Hepatocyte (in vitro differentiated cells): ENCODE measurements at regions not wholly inside any gene's neighbourhood (a gene's known extent, or its start where the extent isn't known, plus 50 kb on each side); places are given as distances from the start of the nearest gene placed in this dataset.

Experiments used
- DNase-seq: peaks from one replicate; pipeline ENCODE4 v3.0.0-alpha.2; 2016; ENCODE audit warnings: low spot score
- H2AFZ ChIP-seq: fragments of 200-600 bp; sonication (generic); 2 replicates; pipeline ENCODE4 v1.6.0; 2016; ENCODE audit warnings: antibody characterized with exemption, mild to moderate bottlenecking
- H3K27ac ChIP-seq: fragments of 200-600 bp; sonication (generic); 2 replicates; pipeline ENCODE4 v1.5.1; 2016; ENCODE audit warnings: mild to moderate bottlenecking
- H3K27me3 ChIP-seq: fragments of 200-600 bp; sonication (generic); 2 replicates; pipeline ENCODE4 v1.6.1; 2016
- H3K36me3 ChIP-seq: fragments of 200-600 bp; sonication (generic); replicated peaks from 2 replicates; pipeline ENCODE4 v1.5.1; 2016; ENCODE audit warnings: low read depth; ENCODE audit not compliant: insufficient read depth
- H3K4me1 ChIP-seq: fragments of 200-600 bp; sonication (generic); 2 replicates; pipeline ENCODE4 v1.5.1; 2016; ENCODE audit warnings: mild to moderate bottlenecking, moderate library complexity; ENCODE audit not compliant: insufficient read depth
- H3K4me2 ChIP-seq: fragments of 200-600 bp; sonication (generic); 2 replicates; pipeline ENCODE4 v1.6.0; 2016
- H3K4me3 ChIP-seq: fragments of 200-600 bp; sonication (generic); 2 replicates; pipeline ENCODE4 v1.5.1; 2016; ENCODE audit warnings: mild to moderate bottlenecking
- H3K79me2 ChIP-seq: fragments of 200-600 bp; sonication (generic); 2 replicates; pipeline ENCODE4 v1.6.0; 2017; ENCODE audit warnings: mild to moderate bottlenecking
- H3K9me2 ChIP-seq: fragments of 200-600 bp; sonication (generic); replicated peaks from 2 replicates; pipeline ENCODE4 v1.6.0; 2017; ENCODE audit warnings: mild to moderate bottlenecking; ENCODE audit not compliant: insufficient read depth
- H3K9me3 ChIP-seq: fragments of 200-600 bp; sonication (generic); 2 replicates; pipeline ENCODE4 v1.5.1; 2016; ENCODE audit warnings: low read depth, mild to moderate bottlenecking
- H4K20me1 ChIP-seq: fragments of 200-600 bp; sonication (generic); 2 replicates; pipeline ENCODE4 v1.6.0; 2016; ENCODE audit warnings: mild to moderate bottlenecking; ENCODE audit not compliant: insufficient read depth, poor library complexity, severe bottlenecking
- EZH2 ChIP-seq: fragments of 200-600 bp; sonication (generic); IDR thresholded peaks from 2 replicates; pipeline ENCODE4 v1.6.1; 2016; ENCODE audit warnings: antibody characterized with exemption, mild to moderate bottlenecking, borderline replicate concordance
- EZH2phosphoT487 ChIP-seq: fragments of 200-600 bp; sonication (generic); IDR thresholded peaks from one replicate; pipeline ENCODE4 v1.6.1; 2018; ENCODE audit warnings: antibody characterized with exemption, mild to moderate bottlenecking, low read depth, moderate library complexity; ENCODE audit not compliant: unreplicated experiment, severe bottlenecking
- whole genome bisulfite sequencing: methylation state at CpG from one replicate; pipeline ENCODE4 v1.1.6; 2016; ENCODE audit warnings: low lambda C conversion rate; ENCODE audit errors: missing lambda C conversion rate; 5-methylcytosine and 5-hydroxymethylcytosine counted together
- TF ChIP-seq, protein P1 (sequence below): fragments of 200-600 bp; sonication (generic); IDR thresholded peaks from 2 replicates; pipeline ENCODE4 v1.5.1; 2016; ENCODE audit warnings: antibody characterized with exemption, mild to moderate bottlenecking; ENCODE audit not compliant: poor library complexity

DNA sequence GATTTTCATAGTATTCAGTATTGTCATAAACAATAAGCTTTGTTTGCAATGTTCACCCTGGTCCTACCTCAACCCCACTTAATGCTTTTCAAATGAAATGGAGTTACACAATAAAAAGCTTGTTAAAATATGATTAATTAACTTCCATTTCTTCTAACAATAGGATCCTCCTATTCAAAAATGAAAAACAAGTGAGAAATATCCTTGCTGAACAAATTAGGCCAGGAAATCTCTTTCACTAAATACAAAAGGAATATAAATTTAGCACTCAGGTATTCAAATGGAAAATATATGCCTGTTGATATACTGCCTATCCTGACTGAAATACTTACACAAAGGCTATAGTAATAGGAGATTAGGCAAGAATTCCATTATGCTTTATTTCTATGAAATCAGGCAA is 323.4 kb upstream of the GRM3 start:
- DNase-seq, result no peak
- no peaks in the 10 kb centered on the region for H4K20me1 ChIP-seq
- H2AFZ ChIP-seq, result no peak overlapping the region
- H3K27ac ChIP-seq, result no peak overlapping the region
- H3K79me2 ChIP-seq, result no peaks in the 10 kb centered on the region
- no peaks in the 10 kb centered on the region for H3K9me3 ChIP-seq
- H3K27me3 ChIP-seq, result no peaks in the 10 kb centered on the region
- no peaks in the 10 kb centered on the region for H3K4me1 ChIP-seq
- no peak overlapping the region for H3K4me2 ChIP-seq
- H3K36me3 ChIP-seq, result no peaks in the 10 kb centered on the region
- H3K9me2 ChIP-seq, result no peaks in the 10 kb centered on the region
- TF ChIP-seq EZH2 (no peak), EZH2phosphoT487 (no peak)
- TF ChIP-seq, protein P1, sequence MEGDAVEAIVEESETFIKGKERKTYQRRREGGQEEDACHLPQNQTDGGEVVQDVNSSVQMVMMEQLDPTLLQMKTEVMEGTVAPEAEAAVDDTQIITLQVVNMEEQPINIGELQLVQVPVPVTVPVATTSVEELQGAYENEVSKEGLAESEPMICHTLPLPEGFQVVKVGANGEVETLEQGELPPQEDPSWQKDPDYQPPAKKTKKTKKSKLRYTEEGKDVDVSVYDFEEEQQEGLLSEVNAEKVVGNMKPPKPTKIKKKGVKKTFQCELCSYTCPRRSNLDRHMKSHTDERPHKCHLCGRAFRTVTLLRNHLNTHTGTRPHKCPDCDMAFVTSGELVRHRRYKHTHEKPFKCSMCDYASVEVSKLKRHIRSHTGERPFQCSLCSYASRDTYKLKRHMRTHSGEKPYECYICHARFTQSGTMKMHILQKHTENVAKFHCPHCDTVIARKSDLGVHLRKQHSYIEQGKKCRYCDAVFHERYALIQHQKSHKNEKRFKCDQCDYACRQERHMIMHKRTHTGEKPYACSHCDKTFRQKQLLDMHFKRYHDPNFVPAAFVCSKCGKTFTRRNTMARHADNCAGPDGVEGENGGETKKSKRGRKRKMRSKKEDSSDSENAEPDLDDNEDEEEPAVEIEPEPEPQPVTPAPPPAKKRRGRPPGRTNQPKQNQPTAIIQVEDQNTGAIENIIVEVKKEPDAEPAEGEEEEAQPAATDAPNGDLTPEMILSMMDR, result no peak
- H3K4me3 ChIP-seq, result no peak overlapping the region

DNA sequence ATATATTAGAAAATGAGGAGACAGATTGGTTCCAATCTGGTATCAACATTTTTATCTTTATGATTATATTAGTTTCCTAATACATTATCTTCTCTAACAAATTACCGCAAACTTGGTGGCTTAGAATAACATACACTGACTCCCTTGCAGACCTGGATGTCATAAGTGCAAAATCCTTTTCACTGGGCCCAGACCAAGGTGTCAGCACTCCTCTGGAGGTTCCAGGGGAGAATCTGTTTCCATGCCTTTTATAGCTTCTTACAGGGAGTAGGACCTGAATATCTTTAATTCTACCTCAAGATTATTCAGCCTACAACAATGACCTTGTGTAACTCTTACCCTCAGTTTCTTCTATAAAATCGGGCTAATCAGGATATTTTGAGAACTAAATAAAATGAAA is 329.9 kb upstream of the GRM3 start:
- no peak overlapping the region for H3K4me3 ChIP-seq
- H2AFZ ChIP-seq, result no peak overlapping the region
- no peak overlapping the region for H3K27ac ChIP-seq
- no peak for DNase-seq
- no peaks in the 10 kb centered on the region for H3K27me3 ChIP-seq
- no peak overlapping the region for H3K4me2 ChIP-seq
- no peaks in the 10 kb centered on the region for H3K9me2 ChIP-seq
- TF ChIP-seq, protein P1, result no peak
- TF ChIP-seq EZH2phosphoT487 (no peak), EZH2 (no peak)
- no peaks in the 10 kb centered on the region for H3K4me1 ChIP-seq
- no peaks in the 10 kb centered on the region for H4K20me1 ChIP-seq
- no peaks in the 10 kb centered on the region for H3K36me3 ChIP-seq
- WGBS, result 54% methylated on average over 2 of the region's 2 CpGs
- H3K9me3 ChIP-seq, result no peaks in the 10 kb centered on the region
- H3K79me2 ChIP-seq, result no peaks in the 10 kb centered on the region

- H3K9me2 ChIP-seq, result no peaks in the 10 kb centered on the region
- H4K20me1 ChIP-seq, result no peaks in the 10 kb centered on the region
- TF ChIP-seq EZH2 (no peak), EZH2phosphoT487 (no peak)
- TF ChIP-seq, protein P1, result no peak
- WGBS, result 34% methylated on average over 3 of the region's 3 CpGs
- no peak overlapping the region for H3K4me2 ChIP-seq
- DNase-seq, result no peak
- no peaks in the 10 kb centered on the region for H3K9me3 ChIP-seq
- H3K27me3 ChIP-seq, result no peaks in the 10 kb centered on the region
- H3K4me3 ChIP-seq, result no peak overlapping the region
- no peak overlapping the region for H2AFZ ChIP-seq
- H3K27ac ChIP-seq, result no peak overlapping the region
- H3K36me3 ChIP-seq, result no peaks in the 10 kb centered on the region
- no peaks in the 10 kb centered on the region for H3K79me2 ChIP-seq
- no peaks in the 10 kb centered on the region for H3K4me1 ChIP-seq
These were observed 342.4 kb upstream of the GRM3 start for GRCh38 chr7:86301301-86301700.

DNA sequence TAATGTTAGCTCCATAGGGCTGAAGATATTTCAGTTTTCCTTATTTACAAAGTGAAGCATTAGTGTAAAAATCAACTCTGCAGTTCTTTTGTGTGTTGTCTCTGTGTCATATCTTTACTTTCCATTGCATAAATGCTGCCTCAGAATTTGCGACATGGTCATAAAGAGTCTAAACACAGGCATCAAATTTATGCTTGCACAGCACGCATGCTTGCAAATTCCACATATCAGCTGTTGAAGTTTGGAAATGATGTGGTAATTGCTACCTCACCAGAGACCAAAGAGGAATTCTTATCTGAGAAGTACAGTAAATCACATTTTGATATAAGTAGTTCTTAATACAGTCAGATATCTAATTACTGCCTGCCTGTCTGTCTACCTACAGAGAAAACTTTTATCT is 348.2 kb upstream of the GRM3 start:
- H3K9me3 ChIP-seq, result no peaks in the 10 kb centered on the region
- H3K79me2 ChIP-seq, result no peaks in the 10 kb centered on the region
- H3K27me3 ChIP-seq, result no peaks in the 10 kb centered on the region
- no peak overlapping the region for H3K4me2 ChIP-seq
- no peak overlapping the region for H3K27ac ChIP-seq
- DNase-seq, result peak; percentile 5
- no peaks in the 10 kb centered on the region for H3K9me2 ChIP-seq
- no peak overlapping the region for H3K4me3 ChIP-seq
- no peak overlapping the region for H2AFZ ChIP-seq
- no peaks in the 10 kb centered on the region for H4K20me1 ChIP-seq
- no peaks in the 10 kb centered on the region for H3K36me3 ChIP-seq
- WGBS, result 33% methylated on average over 2 of the region's 2 CpGs
- H3K4me1 ChIP-seq, result no peaks in the 10 kb centered on the region
- TF ChIP-seq EZH2 (no peak), EZH2phosphoT487 (no peak)
- TF ChIP-seq, protein P1, result no peak
